GM10248 (cell line): ENCODE measurements at regions not wholly inside any gene's neighbourhood (a gene's known extent, or its start where the extent isn't known, plus 50 kb on each side); places are given as distances from the start of the nearest gene placed in this dataset.
"Not testable (repeated sequence)": the region's sequence is repeated elsewhere in the genome, so short reads cannot be mapped to it uniquely, and the experiment has no call there.

ENCODE experiments used
- CTCF ChIA-PET: fragments of 300-600 bp; sonication (Branson Sonifier 250); formaldehyde crosslinking; extraction: SDS; loops from one replicate; lab custom pipeline; 2021; ENCODE audit warnings: antibody characterized with exemption; lab: Yijun Ruan, JAX
- POLR2A ChIA-PET: fragments of 350-650 bp; sonication (Branson Sonifier 250); formaldehyde crosslinking; extraction: SDS; loops from one replicate; lab custom pipeline; 2020; ENCODE audit warnings: antibody characterized with exemption; lab: Yijun Ruan, JAX
- DNase-seq: peaks from one replicate; pipeline ENCODE4 v3.0.0; 2012; ENCODE audit errors: extremely low spot score
- TF ChIP-seq, protein P1 (sequence below): IDR thresholded peaks from 2 replicates; pipeline ENCODE4 v1.5.1; 2012; ENCODE audit warnings: mild to moderate bottlenecking, low read depth; ENCODE audit errors: extremely low read depth, missing control alignments, control extremely low read depth

GRCh38 chr2:189348369-189348768 lies 92.9 kb upstream of the WDR75 start:
- TF ChIP-seq, protein P1, sequence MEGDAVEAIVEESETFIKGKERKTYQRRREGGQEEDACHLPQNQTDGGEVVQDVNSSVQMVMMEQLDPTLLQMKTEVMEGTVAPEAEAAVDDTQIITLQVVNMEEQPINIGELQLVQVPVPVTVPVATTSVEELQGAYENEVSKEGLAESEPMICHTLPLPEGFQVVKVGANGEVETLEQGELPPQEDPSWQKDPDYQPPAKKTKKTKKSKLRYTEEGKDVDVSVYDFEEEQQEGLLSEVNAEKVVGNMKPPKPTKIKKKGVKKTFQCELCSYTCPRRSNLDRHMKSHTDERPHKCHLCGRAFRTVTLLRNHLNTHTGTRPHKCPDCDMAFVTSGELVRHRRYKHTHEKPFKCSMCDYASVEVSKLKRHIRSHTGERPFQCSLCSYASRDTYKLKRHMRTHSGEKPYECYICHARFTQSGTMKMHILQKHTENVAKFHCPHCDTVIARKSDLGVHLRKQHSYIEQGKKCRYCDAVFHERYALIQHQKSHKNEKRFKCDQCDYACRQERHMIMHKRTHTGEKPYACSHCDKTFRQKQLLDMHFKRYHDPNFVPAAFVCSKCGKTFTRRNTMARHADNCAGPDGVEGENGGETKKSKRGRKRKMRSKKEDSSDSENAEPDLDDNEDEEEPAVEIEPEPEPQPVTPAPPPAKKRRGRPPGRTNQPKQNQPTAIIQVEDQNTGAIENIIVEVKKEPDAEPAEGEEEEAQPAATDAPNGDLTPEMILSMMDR, result no peak
- no peak for DNase-seq
- ChIA-PET POLR2A (no interaction called here), CTCF (no interaction called here)

- ChIA-PET POLR2A (no interaction called here), CTCF (no interaction called here)
- TF ChIP-seq, protein P1, result no peak
- DNase-seq, result no peak
Measured at GRCh38 chr2:189350540-189351209, 90.6 kb upstream of the WDR75 start.

GRCh38 chr2:189351933-189352332 lies 89.3 kb upstream of the WDR75 start:
- POLR2A ChIA-PET, DNase-seq: not testable (repeated sequence)
- CTCF ChIA-PET, result interaction anchor here (1.9 kb wide), 1 partner anchor 209 kb away, joined by 4 read pairs; no protein-coding TSS in a partner anchor

DNA sequence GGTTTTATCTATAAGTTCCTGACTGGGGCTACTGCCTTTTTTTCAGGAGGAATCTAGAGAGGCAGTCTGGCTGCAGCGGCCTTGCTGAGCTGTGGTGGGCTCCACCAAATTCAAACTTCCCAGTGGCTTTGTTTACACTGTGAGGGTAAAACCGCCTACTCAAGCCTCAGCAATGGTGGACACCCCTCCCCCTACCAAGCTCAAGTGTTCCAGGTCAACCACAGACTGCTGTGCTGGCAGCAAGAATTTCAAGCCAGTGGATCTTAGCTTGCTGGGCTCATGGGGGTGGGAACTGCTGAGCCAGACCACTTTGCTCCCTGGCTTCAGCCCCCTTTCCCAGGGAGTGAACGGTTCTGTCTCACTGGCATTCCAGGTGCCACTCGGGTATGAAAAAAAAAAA lies 83.9 kb upstream of the WDR75 start:
- CTCF ChIA-PET, DNase-seq, POLR2A ChIA-PET: not testable (repeated sequence)

GRCh38 chr2:189360861-189361260 lies 80.4 kb upstream of the WDR75 start:
- CTCF ChIA-PET, result no interaction called here
- TF ChIP-seq, protein P1, result no peak
- no peak for DNase-seq
- POLR2A ChIA-PET, result no interaction called here

DNA sequence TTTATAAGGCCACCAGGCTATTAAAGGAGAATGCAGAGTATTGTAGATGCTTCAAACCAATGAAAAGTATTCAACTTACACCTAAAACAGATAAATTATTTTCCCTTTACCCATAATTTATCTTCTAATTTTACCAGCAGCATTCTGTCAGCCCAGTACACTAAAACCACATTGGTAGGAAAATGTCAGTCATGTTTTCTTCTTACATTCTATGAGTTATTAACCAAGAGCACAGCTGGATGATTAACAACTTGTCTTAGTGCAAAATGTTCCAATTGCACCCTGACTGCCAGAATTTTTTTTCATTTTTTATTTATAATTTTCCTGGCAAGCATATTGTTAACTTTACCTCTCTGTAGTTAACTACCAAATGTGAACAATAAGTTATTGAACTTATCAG lies 79.0 kb upstream of the WDR75 start:
- DNase-seq, result no peak
- CTCF ChIA-PET, result no interaction called here
- TF ChIP-seq, protein P1, result no peak
- POLR2A ChIA-PET, result no interaction called here

GRCh38 chr2:189363559-189363958 lies 77.7 kb upstream of the WDR75 start:
- TF ChIP-seq, protein P1, result no peak
- no peak for DNase-seq
- CTCF ChIA-PET, result no interaction called here
- POLR2A ChIA-PET, result no interaction called here

DNA sequence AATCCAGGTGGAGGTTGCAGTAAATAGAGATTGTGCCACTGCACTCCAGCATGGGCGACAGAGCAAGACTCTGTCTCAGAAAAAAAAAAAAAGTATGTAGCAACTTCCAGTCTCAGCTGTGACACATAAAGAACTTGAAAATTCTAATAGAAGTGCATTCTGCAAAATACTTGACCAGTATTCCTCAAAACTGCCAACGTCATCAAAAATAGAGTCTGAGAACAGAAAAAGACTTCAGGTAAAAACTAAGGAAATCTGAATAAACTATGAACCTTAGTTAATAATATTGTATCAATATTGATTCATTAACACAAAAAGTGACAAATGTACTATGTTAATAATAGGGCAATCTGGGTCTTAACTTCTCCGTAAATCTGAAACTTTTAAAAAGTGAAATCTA lies 76.7 kb upstream of the WDR75 start:
- ChIA-PET POLR2A (no interaction called here), CTCF (no interaction called here)
- TF ChIP-seq, protein P1, result no peak
- no peak for DNase-seq
